Anterior cingulate cortex (tissue), 58 donors: ENCODE measurements at regions not wholly inside any gene's neighbourhood (a gene's known extent, or its start where the extent isn't known, plus 50 kb on each side); places are given as distances from the start of the nearest gene placed in this dataset.
"Not testable (repeated sequence)": the region's sequence is repeated elsewhere in the genome, so short reads cannot be mapped to it uniquely, and the experiment has no call there.

Experiments
- DNase-seq, 58 donors: peaks; one replicate each; lab custom pipeline; 2025; lab: John Stamatoyannopoulos, UW

DNA sequence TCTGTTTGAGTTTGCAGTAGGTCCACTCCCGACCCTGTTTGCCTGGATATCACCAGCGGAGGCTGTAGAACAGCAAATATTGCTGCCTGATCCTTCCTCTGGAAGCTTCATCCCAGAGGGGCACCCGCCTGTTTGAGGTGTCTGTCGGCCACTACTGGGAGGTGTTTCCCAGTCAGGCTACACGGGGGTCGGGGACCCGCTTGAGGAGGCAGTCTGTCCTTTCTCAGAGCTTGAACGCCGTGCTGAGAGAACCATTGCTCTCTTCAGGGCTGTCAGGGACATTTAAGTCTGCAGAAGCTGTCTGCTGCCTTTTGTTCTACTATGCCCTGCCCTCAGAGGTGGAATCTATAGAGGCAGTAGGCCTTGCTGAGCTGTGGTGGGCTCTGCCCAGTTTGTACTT, 422.3 kb downstream of the CCDC85A start:
- not testable (repeated sequence) for DNase-seq

DNA sequence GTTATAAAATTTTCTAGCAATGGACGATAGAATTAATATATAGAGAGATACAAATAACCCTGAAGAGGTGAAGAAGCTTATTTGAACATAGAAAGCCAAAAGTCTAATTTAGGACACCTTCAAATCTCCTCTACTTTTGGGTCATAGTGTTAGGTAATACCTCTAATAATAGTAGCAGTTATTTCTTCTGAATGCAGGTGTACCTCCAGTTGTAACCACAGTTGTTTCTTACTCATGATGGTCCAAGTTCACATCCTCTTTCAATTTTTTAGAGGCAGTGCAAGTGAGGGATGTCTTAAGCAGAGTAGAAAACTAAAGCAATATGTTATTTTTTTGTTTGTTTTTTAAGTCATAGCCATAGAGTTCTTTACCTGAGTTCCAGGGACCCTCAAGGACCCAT, 429.5 kb downstream of the CCDC85A start:
- DNase-seq = no peak

DNA sequence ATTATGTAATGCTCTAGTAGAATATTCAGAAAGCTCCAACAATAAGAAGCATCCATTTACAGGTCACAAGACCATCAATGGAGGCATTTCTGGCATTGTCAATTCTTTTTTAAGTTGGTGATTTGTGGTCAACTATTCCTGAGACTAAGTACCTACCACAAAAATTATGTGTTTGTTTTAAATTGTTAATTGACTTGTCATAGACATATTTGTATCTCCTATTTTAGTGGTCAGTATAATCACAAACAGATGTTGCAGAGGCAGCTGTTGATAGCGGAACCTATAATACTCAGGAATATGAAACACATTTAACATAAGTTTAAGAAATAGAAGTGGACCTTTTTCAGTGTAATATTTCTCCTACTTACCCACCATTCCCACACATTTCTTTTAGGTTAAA, 430.1 kb downstream of the CCDC85A start:
- no peak for DNase-seq

DNA sequence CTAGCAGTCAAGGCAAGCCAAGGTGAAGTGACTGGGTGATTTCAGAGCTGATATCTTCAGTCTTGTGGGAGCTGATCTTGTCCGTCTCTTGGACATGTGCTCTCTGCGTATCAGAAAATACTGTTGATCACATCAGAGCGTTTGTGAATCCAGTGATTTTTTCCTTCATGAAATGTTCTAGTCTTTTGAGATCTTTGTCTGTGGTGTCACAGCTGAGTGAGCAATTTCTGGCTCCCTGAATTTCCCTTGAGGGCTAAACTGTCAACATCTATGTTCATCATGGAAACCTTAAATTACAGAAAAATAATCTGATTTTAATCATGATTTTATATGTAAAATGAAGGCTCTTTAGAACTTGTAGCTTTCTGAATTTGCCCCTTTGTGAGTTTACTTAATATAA, 432.0 kb downstream of the CCDC85A start:
- DNase-seq = no peak

DNA sequence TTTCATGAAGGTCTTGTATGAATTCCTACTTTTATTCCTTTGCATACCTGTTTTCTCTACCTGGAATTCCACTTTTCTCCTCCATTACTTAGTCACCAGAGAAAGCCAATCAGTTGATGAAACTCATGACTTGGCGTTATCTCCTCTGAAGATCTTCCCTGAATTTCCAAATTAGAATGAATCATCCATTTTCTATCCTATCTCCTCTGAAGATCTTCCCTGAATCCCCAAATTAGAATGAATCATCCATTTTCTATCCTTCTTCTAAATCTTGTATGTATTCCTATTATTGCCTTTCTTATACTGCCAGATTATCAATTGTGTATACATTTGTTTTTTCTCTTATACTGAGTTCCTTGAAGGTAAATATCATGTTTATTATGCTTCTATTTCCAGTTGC, 440.4 kb downstream of the CCDC85A start:
- DNase-seq = no peak

DNA sequence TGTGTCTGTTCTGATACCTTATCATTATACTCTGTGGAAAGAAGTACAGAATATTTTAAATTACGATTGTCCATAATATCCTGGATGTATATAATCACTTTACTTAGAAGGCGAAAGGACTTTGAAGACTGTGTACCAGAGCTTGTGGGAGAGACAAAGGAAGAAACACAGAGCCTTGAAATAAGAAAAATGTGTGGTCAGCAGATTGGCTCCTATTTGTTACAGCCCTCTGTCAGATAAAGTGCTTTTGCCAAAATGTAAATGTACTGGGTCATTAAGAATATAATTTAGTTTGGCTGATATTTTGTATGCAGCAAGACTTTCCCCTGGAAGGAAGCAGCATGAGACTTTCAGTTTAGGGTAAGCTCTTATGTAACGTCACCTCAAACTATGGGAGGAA, 443.1 kb downstream of the CCDC85A start:
- DNase-seq = no peak

DNA sequence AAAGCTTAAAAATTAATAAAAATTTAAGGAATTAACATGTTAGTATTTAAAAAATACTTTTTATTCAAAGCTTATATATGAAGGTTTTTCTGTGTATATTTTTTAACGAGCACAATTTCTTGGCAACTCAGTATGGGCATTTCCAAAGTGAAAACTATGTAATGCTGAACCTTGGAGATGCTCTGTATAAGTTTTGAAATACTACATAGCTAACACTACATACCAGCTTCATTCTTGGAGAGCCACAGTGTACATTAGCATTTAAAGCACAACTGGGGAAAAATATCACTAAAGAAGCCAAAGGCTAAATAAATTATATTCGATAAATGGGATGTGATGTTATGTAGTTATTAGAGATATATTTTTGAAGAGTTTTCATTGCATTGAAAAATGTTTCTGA, 446.5 kb downstream of the CCDC85A start:
- DNase-seq = no peak

- no peak for DNase-seq
Measured at GRCh38 chr2:56647997-56648396, 464.2 kb downstream of the CCDC85A start.

DNA sequence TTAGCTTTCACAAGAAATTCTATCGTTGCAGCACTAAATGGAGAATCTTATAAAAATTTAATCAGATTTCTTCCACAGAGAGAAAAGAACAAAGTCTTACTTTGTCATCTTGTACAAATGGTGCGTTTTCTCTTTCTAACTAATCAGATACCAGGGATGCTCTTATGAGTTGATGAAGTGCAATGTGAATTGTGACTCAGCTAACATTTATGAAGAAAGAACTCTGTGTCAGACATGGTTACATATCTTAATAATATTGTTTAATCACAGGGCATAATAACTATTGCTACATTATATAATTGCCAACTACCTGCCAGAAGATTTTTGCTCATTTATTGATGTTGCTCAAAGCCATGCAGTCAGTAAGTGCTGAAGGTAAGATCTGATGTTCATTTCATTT, 465.0 kb downstream of the CCDC85A start:
- DNase-seq = no peak

DNA sequence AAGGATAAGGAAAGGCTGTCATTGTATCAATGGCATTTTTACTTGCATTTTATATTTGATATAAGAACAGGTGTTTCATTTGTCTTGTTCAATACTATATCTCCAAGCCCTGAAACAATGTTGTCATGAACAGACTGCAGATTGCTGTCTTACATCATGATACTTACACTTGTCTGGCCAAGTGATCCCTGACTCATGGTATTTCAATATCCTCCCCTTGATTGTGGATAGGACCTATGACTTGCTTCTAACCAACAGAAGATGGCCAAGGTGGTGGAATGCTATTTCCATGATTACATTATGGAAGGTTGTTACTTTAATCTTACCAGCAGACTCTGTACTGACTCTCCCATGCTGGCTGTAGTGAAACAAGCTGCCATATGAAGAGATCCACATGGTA, 471.1 kb downstream of the CCDC85A start:
- DNase-seq = no peak

DNA sequence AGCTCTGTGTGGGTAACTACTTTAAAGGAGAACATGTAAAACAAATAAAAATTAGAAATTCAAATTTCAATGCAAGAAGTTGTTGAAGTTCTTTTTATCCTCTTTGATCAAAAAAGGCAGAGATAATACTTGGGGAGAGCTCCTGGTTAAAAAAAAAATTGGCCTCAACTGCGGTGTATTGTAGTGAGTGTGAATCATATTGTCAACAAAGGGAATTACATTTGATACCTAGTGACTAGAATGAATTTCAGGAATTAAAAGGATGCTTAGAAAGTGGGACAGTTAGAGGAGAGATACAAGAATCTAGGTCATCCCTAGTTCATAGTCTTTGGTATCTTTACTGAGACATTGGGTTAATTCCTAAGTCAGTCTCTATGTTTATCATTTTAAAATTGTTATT, 473.0 kb downstream of the CCDC85A start:
- DNase-seq = no peak

- DNase-seq = no peak
Measured at GRCh38 chr2:56666777-56667176, 483.0 kb downstream of the CCDC85A start.

DNA sequence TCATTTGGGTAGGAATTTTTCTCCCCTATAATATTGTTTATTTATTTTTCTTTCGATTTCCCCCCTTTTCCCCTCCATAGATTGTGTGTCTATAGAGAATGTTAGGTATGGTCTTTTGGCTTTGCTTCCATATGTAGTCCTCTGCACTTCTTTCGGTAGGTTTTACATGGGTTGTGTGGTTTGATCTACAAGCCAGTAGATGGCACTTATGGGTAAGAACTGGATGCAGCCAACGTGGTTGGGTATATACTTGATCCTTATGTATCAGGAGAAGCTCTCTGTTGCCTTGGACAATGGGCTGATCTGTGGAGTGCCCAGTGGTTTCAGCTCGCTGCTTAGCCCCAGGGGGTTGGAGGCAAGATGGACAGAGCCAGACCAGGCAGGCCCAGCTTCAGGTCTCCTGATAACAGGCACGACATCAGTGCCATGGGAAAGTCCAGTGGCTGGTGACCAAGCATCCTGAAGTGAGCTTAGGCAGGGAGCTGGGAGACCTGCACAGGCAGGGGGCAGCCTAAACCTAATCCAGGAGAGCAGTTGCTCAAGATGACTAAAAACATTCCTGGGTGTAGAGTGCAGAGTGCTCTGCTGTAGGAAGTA, 488.3 kb downstream of the CCDC85A start:
- no peak for DNase-seq

DNA sequence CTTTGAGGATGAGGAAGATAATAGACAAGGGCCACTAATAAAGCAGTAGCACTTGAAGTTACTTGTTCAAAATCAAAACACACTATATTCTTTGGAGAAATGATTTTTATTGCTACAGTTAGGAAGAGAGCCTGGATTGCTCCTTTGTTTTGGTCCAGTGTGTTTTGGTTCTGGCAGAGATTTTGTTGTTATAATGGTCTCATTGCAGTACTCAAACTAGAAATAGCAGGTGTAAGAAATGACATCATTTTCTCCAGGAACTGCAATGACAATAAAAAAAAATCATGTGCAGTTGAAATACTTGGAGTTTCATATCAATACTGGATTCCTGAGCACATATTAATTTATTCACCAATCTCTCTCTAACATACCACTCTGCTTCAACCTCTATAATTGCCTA, 490.3 kb downstream of the CCDC85A start:
- no peak for DNase-seq

DNA sequence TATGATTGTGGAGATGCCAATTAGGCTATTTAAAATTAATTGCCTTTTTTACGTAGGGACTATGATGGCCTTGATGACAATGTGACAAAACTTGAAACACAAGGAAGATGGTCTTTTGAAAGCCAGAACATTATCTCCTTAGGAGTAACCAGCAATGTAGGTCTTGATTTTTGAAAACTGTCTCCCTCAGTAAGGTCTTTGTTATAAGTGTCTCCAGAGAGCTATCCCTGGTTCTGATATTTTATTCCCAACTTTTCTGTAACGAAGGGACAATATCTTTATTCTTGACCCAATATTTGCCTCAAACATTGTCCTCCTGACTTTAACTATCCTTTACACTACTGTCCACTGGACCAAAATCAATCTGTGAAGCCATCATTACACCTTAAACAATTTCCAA, 493.2 kb downstream of the CCDC85A start:
- DNase-seq = no peak

- DNase-seq = no peak
Measured at GRCh38 chr2:56680971-56681631, 497.3 kb downstream of the CCDC85A start.

DNA sequence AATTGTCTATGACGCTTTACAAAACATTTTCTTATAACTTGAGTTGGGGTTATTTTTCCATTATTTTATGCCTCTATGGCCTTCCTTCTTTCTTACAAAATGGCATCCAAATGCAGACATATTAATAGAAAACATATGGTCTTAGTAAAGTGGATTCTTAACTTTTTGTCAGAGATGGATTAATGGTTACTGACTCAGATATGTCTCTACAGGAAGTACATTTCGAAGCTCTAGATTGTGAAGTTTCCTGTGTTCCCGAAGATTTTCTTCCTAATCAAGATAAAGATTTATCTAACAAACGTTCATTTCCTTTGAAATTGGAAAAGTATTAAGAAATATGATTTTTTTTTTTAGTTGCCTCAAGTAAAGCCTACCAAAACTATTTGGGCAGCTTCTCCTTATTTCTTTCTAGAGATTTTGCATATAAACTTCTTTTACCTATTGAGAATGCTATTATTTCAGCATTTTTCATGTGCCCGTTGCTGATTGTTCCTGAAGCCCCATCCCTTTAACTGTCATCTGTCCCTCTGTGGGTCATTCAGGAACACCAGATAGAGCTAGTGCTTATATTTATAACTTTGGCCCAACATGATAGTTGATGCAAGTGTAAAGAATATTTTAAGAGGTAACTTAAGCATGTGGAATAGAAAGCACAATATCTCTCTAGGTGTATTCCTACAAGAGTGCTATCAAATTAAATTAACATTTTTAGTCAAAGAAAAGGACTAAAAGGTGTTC, 498.0 kb downstream of the CCDC85A start:
- no peak for DNase-seq

GRCh38 chr2:56682397-56682760, 498.6 kb downstream of the CCDC85A start:
- DNase-seq = no peak

DNA sequence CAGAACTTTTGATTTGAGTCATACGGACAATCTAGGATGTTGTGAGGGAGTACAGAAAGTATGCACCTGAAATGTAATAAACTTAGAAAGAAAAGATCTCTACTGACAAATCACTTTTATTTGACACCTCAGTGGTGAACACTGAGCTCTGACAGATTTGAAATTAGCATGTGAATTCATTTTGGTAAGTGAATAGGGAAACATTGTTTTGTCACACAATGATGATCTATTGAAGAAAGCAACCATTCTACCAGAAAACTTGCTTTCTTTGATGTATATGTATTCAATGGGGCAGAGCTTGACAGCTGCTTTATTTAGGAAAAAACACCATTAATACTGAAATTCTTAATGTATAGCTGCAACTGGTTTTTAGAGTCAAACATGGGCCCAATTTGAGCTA, 500.5 kb downstream of the CCDC85A start:
- DNase-seq = no peak

GRCh38 chr2:56685205-56685604, 501.4 kb downstream of the CCDC85A start:
- DNase-seq = no peak

DNA sequence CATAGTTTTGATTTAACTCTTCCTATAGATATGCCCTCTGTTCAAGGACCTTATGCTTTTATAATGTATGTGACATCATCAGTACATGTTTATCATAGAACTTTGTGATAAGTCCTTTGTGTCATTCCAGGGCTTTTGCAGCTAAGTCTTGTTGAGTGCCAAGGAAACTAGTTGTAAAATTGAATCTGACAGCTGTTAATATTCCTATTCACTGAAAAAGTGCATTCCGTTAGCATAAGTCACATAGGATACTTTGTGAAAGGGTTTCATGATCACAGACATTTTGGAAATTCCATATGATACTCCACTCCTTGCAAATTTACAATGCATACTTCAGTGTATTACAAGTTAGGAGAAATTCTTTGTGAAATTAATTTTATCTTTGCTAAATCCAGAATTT, 503.4 kb downstream of the CCDC85A start:
- no peak for DNase-seq

DNA sequence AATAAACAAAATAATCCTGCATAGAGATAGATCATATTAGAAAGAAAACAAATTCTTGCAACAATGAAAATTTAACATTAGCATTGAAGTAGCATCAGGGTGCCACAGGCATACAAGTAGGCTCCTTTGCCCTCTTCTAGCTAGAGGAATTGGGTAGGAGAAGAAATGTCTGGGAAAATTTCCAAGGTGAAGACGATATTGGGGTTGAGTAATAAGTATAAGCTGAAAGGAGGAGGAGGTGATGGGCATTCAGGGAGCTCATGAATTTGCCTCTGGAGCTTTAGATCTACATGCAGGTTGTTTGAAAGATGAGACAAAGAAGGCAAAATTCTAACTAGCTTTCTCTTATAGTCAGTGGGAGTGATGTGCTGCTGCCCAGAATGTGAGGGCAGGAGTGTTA, 504.9 kb downstream of the CCDC85A start:
- DNase-seq = no peak
